Fibroblast of skin of right biceps (primary cell): ENCODE measurements at regions not wholly inside any gene's neighbourhood (a gene's known extent, or its start where the extent isn't known, plus 50 kb on each side); places are given as distances from the start of the nearest gene placed in this dataset.

Source experiments
- DNase-seq: peaks from one replicate; pipeline ENCODE4 v3.0.0-alpha.2; 2013

- DNase-seq = no peak
Observed at GRCh38 chr1:11338284-11338924, 65.4 kb downstream of the UBIAD1 start.

GRCh38 chr1:11339346-11340232, 66.6 kb downstream of the UBIAD1 start:
- DNase-seq = no peak

GRCh38 chr1:11340233-11340632, 67.2 kb downstream of the UBIAD1 start:
- no peak for DNase-seq

- DNase-seq = no peak
Observed at GRCh38 chr1:11341901-11342552, 69.0 kb downstream of the UBIAD1 start.

- no peak for DNase-seq
Observed at GRCh38 chr1:11342621-11343032, 69.6 kb downstream of the UBIAD1 start.

- DNase-seq = no peak
Observed at GRCh38 chr1:11345971-11346715, 73.1 kb downstream of the UBIAD1 start.

GRCh38 chr1:11350265-11350664, 77.3 kb downstream of the UBIAD1 start:
- peak; percentile 22 for DNase-seq

GRCh38 chr1:11352058-11352715, 79.2 kb downstream of the UBIAD1 start:
- no peak for DNase-seq

GRCh38 chr1:11352816-11353799, 80.1 kb downstream of the UBIAD1 start:
- no peak for DNase-seq

GRCh38 chr1:11354893-11355553, 82.0 kb downstream of the UBIAD1 start:
- no peak for DNase-seq

- DNase-seq = no peak
Observed at GRCh38 chr1:11355559-11356475, 82.8 kb downstream of the UBIAD1 start.

- no peak for DNase-seq
Observed at GRCh38 chr1:11357276-11357675, 84.3 kb downstream of the UBIAD1 start.

- DNase-seq = no peak
Observed at GRCh38 chr1:11358984-11359383, 86.0 kb downstream of the UBIAD1 start.

- no peak for DNase-seq
Observed at GRCh38 chr1:11362547-11363021, 89.6 kb downstream of the UBIAD1 start.

- DNase-seq = no peak
Observed at GRCh38 chr1:11364170-11364569, 91.2 kb downstream of the UBIAD1 start.

GRCh38 chr1:11365744-11366387, 92.9 kb downstream of the UBIAD1 start:
- no peak for DNase-seq

GRCh38 chr1:11373029-11373894, 100.3 kb downstream of the UBIAD1 start:
- no peak for DNase-seq
